ENCODE measurements at regions not wholly inside any gene's neighbourhood (a gene's known extent, or its start where the extent isn't known, plus 50 kb on each side); places are given as distances from the start of the nearest gene placed in this dataset.

DNA sequence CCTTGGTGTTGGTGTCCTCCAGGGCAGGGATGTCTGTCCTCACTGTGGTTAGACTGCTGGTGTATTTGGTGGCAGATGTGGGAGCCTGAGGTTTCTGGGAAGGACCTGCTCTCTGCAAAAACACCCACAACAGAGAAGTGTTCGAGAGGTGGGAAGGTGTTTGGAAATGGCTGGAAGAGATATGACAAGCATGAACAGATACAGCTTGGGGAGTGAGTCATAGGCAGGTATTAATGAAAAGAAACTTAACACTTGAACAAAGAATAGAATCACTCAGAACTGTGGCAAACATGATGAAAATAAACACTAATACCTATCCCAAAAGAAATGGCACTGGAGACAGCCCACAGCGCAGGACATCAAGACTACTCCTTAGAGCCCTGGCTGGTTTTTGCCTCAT, 192.4 kb upstream of the RORA start:
- Mint-ChIP-seq H3K36me3 (ENCODE audit: insufficient read depth in 1 of 3, low read depth in 3 of 3) (peaks cover 0 to 2% (median 0%) of the 10 kb centered on the region in 3 experiments; a peak in 2 of 7 replicates), H3K9me3 (no peaks in the 10 kb centered on the region), H3K27me3 (ENCODE audit: low read depth) (no peaks in the 10 kb centered on the region), H3K4me3 (no peak overlapping the region), H3K4me1 (peaks cover 18 to 21% of the 10 kb centered on the region in 2 experiments), H3K27ac (no peak overlapping the region)
- no peak overlapping the region for H3K23ac ChIP-seq (ENCODE audit: insufficient read length, low read depth, low read length)
- no peak overlapping the region for H3T11ph ChIP-seq (ENCODE audit: low read length)
- H2AFZ ChIP-seq (ENCODE audit: low read length) = no peak overlapping the region
- H2BK12ac ChIP-seq (ENCODE audit: insufficient read length, low read depth, low read length) = no peak overlapping the region
- no peak overlapping the region for H3K18ac ChIP-seq (ENCODE audit: insufficient read length, low read depth, low read length)
- no peaks in the 10 kb centered on the region for H3K79me2 ChIP-seq (ENCODE audit: insufficient read depth, low read length)
- DNase-seq = no peak
- no peaks in the 10 kb centered on the region for H3K9me3 ChIP-seq (ENCODE audit: control insufficient read depth, low read depth, low read length)
- no peak overlapping the region for H3K14ac ChIP-seq (ENCODE audit: insufficient read depth, low read length)
- no peak overlapping the region for H2BK120ac ChIP-seq (ENCODE audit: low read depth, low read length, poor library complexity, severe bottlenecking)
- H4K91ac ChIP-seq (ENCODE audit: insufficient read length, low read depth, low read length) = no peak overlapping the region
- no peaks in the 10 kb centered on the region for H3K23me2 ChIP-seq (ENCODE audit: insufficient read length, low read depth, low read length, poor library complexity, severe bottlenecking)
- no peak overlapping the region for H4K5ac ChIP-seq (ENCODE audit: insufficient read length, low read depth, low read length)
- H3K4me1 ChIP-seq (ENCODE audit: insufficient read depth, low read length) = peaks cover 4% of the 10 kb centered on the region; the same call in 1 of the 2 replicates
- H3K4me2 ChIP-seq (ENCODE audit: insufficient read depth, insufficient read length, low read length) = no peak overlapping the region
- no peak overlapping the region for H2AK5ac ChIP-seq (ENCODE audit: insufficient read length, low read length)
- no peaks in the 10 kb centered on the region for H3K27me3 ChIP-seq (ENCODE audit: insufficient read depth, low read length)
- H2BK5ac ChIP-seq (ENCODE audit: insufficient read length, low read length) = no peak overlapping the region
- H3K4ac ChIP-seq (ENCODE audit: low read depth, low read length) = no peak overlapping the region
- H3K9ac ChIP-seq (ENCODE audit: extremely low read depth, insufficient read length, low read length) = no peak overlapping the region
- no peaks in the 10 kb centered on the region for H3K79me1 ChIP-seq (ENCODE audit: insufficient read depth, low read depth, low read length, poor library complexity, severe bottlenecking)
- TF ChIP-seq, protein P1, sequence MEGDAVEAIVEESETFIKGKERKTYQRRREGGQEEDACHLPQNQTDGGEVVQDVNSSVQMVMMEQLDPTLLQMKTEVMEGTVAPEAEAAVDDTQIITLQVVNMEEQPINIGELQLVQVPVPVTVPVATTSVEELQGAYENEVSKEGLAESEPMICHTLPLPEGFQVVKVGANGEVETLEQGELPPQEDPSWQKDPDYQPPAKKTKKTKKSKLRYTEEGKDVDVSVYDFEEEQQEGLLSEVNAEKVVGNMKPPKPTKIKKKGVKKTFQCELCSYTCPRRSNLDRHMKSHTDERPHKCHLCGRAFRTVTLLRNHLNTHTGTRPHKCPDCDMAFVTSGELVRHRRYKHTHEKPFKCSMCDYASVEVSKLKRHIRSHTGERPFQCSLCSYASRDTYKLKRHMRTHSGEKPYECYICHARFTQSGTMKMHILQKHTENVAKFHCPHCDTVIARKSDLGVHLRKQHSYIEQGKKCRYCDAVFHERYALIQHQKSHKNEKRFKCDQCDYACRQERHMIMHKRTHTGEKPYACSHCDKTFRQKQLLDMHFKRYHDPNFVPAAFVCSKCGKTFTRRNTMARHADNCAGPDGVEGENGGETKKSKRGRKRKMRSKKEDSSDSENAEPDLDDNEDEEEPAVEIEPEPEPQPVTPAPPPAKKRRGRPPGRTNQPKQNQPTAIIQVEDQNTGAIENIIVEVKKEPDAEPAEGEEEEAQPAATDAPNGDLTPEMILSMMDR (conservative IDR thresholded peaks at IDR 0.05) = no peak
- no peak overlapping the region for H2BK20ac ChIP-seq (ENCODE audit: low read depth, low read length, poor library complexity, severe bottlenecking)
- no peak overlapping the region for H2BK15ac ChIP-seq (ENCODE audit: low read depth, low read length)
- H4K20me1 ChIP-seq (ENCODE audit: control insufficient read depth, insufficient read depth, insufficient read length) = no peaks in the 10 kb centered on the region
- no peak overlapping the region for H3K56ac ChIP-seq (ENCODE audit: insufficient read length, low read depth, low read length)
- WGBS (ENCODE audit: extremely low coverage, insufficient read length, low lambda C conversion rate) = no CpG with 5 or more reads among the region's 2 CpGs
- H4K8ac ChIP-seq (replicated peaks; ENCODE audit: insufficient read length, low read depth, low read length) = no peak overlapping the region
- H3K27ac ChIP-seq (ENCODE audit: insufficient read length, low read depth, low read length) = no peak overlapping the region
